ENCODE measurements at regions not wholly inside any gene's neighbourhood (a gene's known extent, or its start where the extent isn't known, plus 50 kb on each side); places are given as distances from the start of the nearest gene placed in this dataset.

DNA sequence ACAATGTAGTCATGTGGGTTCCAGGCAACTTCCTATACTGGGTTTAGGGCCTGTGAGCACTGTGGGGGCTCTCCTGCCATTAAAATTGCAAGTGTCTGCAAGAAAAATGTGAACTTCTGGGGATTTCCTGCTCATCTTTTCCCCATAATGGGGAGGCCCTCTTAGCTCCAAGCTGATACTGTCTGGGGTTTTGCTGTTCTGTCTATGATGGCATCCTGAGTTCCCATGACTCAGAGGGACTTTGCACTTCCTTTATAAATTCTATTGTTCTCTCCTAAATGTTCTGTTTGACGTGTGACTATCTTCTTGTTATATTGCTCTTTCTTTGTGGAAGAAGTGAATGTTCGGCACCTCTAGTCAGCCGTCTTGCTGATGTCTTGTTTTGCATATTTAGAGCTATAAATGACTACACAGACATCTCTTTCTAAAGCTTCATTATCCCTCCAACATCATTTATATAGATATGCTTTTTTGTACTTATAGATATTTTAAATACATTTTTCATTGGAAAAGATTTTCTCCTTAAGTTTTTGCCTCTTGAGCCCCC, 465.8 kb downstream of the NAF1 start:
- H3K27ac ChIP-seq (ENCODE audit: low read depth), result no peak overlapping the region
- no peaks in the 10 kb centered on the region for H3F3A ChIP-seq (replicated peaks; ENCODE audit: low read depth)
- H2AFZ ChIP-seq, result no peak overlapping the region
- H4K20me1 ChIP-seq (replicated peaks; ENCODE audit: insufficient read depth), result no peaks in the 10 kb centered on the region
- H3K4me3 ChIP-seq, result no peak overlapping the region
- Mint-ChIP-seq H3K4me1 (no peaks in the 10 kb centered on the region), H3K9me3 (no peaks in the 10 kb centered on the region; the same call in 2 of the 3 replicates), H3K36me3 (ENCODE audit: low read depth) (no peaks in the 10 kb centered on the region), H3K27me3 (ENCODE audit: insufficient read depth, low read depth, poor library complexity) (peaks cover 4% of the 10 kb centered on the region), H3K4me3 (no peak overlapping the region), H3K27ac (no peak overlapping the region)
- H3K4me1 ChIP-seq (ENCODE audit: insufficient read depth), result no peaks in the 10 kb centered on the region
- no peaks in the 10 kb centered on the region for H3K36me3 ChIP-seq (ENCODE audit: insufficient read depth)
- H3K4me2 ChIP-seq, result no peak overlapping the region
- H3K9me2 ChIP-seq (ENCODE audit: insufficient read depth), result no peaks in the 10 kb centered on the region; the same call in 1 of the 2 replicates
- ATAC-seq, result no peak
- no peak for DNase-seq (ENCODE audit: low spot score)
- H3K27me3 ChIP-seq (ENCODE audit: insufficient read depth), result no peaks in the 10 kb centered on the region
- no peaks in the 10 kb centered on the region for H3K79me2 ChIP-seq (replicated peaks; ENCODE audit: insufficient read depth)
- TF ChIP-seq ZNF114 (CRISPR knock-in tag; IDR thresholded peaks at IDR 0.05) (no peak), STAT1 (IDR thresholded peaks at IDR 0.05; ENCODE audit: unreplicated experiment) (no peak), CREB1 (CRISPR knock-in tag; IDR thresholded peaks at IDR 0.05; ENCODE audit: low read depth) (no peak), ZNF331 (CRISPR knock-in tag; IDR thresholded peaks at IDR 0.05; ENCODE audit: low read depth) (no peak), POLR2AphosphoS5 (IDR thresholded peaks at IDR 0.05; ENCODE audit: low read depth) (no peak), JUNB (IDR thresholded peaks at IDR 0.05; ENCODE audit: unreplicated experiment) (no peak), EZH2phosphoT487 (IDR thresholded peaks at IDR 0.05; ENCODE audit: unreplicated experiment) (no peak), EZH2 (IDR thresholded peaks at IDR 0.05; ENCODE audit: low read depth, unreplicated experiment) (no peak), NANOG (IDR thresholded peaks at IDR 0.05; ENCODE audit: borderline replicate concordance) (no peak)
- TF ChIP-seq, protein P1, sequence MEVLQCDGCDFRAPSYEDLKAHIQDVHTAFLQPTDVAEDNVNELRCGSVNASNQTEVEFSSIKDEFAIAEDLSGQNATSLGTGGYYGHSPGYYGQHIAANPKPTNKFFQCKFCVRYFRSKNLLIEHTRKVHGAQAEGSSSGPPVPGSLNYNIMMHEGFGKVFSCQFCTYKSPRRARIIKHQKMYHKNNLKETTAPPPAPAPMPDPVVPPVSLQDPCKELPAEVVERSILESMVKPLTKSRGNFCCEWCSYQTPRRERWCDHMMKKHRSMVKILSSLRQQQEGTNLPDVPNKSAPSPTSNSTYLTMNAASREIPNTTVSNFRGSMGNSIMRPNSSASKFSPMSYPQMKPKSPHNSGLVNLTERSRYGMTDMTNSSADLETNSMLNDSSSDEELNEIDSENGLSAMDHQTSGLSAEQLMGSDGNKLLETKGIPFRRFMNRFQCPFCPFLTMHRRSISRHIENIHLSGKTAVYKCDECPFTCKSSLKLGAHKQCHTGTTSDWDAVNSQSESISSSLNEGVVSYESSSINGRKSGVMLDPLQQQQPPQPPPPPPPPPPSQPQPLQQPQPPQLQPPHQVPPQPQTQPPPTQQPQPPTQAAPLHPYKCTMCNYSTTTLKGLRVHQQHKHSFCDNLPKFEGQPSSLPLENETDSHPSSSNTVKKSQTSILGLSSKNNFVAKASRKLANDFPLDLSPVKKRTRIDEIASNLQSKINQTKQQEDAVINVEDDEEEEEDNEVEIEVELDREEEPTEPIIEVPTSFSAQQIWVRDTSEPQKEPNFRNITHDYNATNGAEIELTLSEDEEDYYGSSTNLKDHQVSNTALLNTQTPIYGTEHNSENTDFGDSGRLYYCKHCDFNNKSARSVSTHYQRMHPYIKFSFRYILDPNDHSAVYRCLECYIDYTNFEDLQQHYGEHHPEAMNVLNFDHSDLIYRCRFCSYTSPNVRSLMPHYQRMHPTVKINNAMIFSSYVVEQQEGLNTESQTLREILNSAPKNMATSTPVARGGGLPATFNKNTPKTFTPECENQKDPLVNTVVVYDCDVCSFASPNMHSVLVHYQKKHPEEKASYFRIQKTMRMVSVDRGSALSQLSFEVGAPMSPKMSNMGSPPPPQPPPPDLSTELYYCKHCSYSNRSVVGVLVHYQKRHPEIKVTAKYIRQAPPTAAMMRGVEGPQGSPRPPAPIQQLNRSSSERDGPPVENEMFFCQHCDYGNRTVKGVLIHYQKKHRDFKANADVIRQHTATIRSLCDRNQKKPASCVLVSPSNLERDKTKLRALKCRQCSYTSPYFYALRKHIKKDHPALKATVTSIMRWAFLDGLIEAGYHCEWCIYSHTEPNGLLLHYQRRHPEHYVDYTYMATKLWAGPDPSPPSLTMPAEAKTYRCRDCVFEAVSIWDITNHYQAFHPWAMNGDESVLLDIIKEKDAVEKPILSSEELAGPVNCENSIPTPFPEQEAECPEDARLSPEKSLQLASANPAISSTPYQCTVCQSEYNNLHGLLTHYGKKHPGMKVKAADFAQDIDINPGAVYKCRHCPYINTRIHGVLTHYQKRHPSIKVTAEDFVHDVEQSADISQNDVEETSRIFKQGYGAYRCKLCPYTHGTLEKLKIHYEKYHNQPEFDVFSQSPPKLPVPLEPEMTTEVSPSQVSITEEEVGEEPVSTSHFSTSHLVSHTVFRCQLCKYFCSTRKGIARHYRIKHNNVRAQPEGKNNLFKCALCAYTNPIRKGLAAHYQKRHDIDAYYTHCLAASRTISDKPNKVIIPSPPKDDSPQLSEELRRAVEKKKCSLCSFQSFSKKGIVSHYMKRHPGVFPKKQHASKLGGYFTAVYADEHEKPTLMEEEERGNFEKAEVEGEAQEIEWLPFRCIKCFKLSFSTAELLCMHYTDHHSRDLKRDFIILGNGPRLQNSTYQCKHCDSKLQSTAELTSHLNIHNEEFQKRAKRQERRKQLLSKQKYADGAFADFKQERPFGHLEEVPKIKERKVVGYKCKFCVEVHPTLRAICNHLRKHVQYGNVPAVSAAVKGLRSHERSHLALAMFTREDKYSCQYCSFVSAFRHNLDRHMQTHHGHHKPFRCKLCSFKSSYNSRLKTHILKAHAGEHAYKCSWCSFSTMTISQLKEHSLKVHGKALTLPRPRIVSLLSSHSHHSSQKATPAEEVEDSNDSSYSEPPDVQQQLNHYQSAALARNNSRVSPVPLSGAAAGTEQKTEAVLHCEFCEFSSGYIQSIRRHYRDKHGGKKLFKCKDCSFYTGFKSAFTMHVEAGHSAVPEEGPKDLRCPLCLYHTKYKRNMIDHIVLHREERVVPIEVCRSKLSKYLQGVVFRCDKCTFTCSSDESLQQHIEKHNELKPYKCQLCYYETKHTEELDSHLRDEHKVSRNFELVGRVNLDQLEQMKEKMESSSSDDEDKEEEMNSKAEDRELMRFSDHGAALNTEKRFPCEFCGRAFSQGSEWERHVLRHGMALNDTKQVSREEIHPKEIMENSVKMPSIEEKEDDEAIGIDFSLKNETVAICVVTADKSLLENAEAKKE (CRISPR knock-in tag; IDR thresholded peaks at IDR 0.05), result no peak
- TF ChIP-seq, protein P2, sequence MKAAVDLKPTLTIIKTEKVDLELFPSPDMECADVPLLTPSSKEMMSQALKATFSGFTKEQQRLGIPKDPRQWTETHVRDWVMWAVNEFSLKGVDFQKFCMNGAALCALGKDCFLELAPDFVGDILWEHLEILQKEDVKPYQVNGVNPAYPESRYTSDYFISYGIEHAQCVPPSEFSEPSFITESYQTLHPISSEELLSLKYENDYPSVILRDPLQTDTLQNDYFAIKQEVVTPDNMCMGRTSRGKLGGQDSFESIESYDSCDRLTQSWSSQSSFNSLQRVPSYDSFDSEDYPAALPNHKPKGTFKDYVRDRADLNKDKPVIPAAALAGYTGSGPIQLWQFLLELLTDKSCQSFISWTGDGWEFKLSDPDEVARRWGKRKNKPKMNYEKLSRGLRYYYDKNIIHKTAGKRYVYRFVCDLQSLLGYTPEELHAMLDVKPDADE (IDR thresholded peaks at IDR 0.05), result no peak
- TF ChIP-seq, protein P3, sequence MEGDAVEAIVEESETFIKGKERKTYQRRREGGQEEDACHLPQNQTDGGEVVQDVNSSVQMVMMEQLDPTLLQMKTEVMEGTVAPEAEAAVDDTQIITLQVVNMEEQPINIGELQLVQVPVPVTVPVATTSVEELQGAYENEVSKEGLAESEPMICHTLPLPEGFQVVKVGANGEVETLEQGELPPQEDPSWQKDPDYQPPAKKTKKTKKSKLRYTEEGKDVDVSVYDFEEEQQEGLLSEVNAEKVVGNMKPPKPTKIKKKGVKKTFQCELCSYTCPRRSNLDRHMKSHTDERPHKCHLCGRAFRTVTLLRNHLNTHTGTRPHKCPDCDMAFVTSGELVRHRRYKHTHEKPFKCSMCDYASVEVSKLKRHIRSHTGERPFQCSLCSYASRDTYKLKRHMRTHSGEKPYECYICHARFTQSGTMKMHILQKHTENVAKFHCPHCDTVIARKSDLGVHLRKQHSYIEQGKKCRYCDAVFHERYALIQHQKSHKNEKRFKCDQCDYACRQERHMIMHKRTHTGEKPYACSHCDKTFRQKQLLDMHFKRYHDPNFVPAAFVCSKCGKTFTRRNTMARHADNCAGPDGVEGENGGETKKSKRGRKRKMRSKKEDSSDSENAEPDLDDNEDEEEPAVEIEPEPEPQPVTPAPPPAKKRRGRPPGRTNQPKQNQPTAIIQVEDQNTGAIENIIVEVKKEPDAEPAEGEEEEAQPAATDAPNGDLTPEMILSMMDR (conservative IDR thresholded peaks at IDR 0.05; ENCODE audit: low read depth in 2 of 2), result no peak
- TF ChIP-seq, protein P4, sequence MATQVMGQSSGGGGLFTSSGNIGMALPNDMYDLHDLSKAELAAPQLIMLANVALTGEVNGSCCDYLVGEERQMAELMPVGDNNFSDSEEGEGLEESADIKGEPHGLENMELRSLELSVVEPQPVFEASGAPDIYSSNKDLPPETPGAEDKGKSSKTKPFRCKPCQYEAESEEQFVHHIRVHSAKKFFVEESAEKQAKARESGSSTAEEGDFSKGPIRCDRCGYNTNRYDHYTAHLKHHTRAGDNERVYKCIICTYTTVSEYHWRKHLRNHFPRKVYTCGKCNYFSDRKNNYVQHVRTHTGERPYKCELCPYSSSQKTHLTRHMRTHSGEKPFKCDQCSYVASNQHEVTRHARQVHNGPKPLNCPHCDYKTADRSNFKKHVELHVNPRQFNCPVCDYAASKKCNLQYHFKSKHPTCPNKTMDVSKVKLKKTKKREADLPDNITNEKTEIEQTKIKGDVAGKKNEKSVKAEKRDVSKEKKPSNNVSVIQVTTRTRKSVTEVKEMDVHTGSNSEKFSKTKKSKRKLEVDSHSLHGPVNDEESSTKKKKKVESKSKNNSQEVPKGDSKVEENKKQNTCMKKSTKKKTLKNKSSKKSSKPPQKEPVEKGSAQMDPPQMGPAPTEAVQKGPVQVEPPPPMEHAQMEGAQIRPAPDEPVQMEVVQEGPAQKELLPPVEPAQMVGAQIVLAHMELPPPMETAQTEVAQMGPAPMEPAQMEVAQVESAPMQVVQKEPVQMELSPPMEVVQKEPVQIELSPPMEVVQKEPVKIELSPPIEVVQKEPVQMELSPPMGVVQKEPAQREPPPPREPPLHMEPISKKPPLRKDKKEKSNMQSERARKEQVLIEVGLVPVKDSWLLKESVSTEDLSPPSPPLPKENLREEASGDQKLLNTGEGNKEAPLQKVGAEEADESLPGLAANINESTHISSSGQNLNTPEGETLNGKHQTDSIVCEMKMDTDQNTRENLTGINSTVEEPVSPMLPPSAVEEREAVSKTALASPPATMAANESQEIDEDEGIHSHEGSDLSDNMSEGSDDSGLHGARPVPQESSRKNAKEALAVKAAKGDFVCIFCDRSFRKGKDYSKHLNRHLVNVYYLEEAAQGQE (IDR thresholded peaks at IDR 0.05; ENCODE audit: unreplicated experiment), result no peak
